ENCODE measurements at regions not wholly inside any gene's neighbourhood (a gene's known extent, or its start where the extent isn't known, plus 50 kb on each side); places are given as distances from the start of the nearest gene placed in this dataset.

DNA sequence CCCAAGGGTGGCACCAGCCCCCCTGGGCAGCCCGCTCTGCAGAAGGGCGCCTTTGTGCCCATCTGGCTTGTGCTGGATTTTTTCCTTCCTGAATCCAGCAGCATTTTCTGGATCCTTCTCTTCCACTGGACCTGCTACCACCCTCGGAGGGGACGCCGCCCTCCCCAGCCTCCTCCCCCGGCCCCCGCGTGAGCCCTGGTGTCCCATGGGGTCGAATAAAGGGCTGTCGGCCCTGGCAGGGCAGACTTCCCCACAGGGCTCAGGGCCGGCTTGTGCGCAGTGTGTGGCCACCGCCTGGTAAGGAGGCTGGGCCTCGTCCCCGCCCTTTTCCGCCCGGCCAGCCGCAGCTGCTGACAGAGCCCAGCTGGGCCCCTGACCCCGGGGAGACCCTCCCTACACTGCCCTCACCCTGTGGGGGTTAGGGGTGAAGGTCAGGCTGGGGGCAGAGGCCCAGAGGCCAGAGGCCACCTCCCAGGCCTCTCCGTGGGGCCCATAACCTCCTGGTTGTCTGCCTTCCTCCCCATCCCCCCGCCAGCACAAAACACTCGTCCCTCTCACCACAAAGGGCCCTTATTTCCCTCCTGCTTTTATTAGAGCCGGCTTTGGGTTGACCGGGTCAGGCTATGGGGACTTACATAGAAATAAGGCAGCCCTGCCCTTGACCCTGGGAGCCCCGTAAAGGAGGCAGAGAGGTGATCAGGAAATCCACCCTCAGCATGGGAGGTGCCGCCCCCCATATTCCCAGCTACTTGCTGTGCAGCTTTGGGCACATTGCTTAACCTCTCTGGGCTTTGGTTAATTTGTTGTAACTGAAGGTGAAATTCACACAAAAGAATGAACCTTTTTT lies 179.3 kb upstream of the CIBAR2 start:
- TF ChIP-seq, protein P1, sequence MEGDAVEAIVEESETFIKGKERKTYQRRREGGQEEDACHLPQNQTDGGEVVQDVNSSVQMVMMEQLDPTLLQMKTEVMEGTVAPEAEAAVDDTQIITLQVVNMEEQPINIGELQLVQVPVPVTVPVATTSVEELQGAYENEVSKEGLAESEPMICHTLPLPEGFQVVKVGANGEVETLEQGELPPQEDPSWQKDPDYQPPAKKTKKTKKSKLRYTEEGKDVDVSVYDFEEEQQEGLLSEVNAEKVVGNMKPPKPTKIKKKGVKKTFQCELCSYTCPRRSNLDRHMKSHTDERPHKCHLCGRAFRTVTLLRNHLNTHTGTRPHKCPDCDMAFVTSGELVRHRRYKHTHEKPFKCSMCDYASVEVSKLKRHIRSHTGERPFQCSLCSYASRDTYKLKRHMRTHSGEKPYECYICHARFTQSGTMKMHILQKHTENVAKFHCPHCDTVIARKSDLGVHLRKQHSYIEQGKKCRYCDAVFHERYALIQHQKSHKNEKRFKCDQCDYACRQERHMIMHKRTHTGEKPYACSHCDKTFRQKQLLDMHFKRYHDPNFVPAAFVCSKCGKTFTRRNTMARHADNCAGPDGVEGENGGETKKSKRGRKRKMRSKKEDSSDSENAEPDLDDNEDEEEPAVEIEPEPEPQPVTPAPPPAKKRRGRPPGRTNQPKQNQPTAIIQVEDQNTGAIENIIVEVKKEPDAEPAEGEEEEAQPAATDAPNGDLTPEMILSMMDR (conservative IDR thresholded peaks at IDR 0.05; ENCODE audit: low read length) = no peak
- no peak for TF ChIP-seq EZH2phosphoT487 (IDR thresholded peaks at IDR 0.05; ENCODE audit: borderline replicate concordance)

Measured in Loucy (cell line).